HPDE6-E6E7 (cell line): ENCODE measurements at regions not wholly inside any gene's neighbourhood (a gene's known extent, or its start where the extent isn't known, plus 50 kb on each side); places are given as distances from the start of the nearest gene placed in this dataset.
"Not testable (repeated sequence)": the region's sequence is repeated elsewhere in the genome, so short reads cannot be mapped to it uniquely, and the experiment has no call there.

ENCODE experiments used
- DNase-seq: peaks from one replicate; pipeline ENCODE4 v3.0.0; 2011; ENCODE audit warnings: missing footprints; ENCODE audit errors: extremely low spot score

DNA sequence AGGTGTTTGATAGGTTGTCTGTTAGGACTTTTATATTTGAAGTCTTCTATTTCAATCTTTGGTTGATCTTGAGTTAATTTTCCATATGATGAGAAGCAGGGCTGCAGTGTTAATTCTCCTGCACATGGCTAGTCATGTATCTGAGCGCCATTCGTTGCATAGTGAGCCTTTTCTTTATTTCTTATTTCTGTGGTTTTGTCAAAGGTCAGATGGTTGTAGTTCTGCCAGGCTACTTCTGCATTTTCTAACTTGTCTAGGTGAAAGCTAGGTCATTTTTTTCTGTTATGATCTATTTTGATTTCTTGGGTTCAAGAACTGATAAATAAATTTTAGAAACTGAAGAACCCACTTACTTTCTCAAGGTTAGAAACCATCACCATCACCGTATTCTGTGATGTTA, 56.7 kb downstream of the CCDC74A start:
- DNase-seq: no peak

DNA sequence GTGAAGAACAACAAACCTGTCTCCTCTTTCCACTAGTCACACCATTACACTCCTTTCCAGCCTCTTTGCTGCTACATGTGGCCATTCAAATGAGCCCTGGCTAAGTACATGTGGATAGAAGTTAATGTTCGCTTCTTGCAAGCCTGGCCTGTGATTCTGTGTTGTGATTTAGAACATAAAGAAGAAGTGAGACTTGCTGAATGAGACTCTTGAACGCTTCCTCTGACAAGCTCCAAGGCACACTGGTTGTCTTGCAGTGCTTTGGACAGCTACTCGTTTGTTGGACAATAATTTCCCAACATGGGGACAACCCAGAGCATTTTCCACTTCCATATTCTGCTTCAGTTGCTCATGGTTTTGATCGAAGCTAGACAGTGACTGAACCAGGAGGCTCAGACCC, 57.3 kb downstream of the CCDC74A start:
- no peak for DNase-seq

DNA sequence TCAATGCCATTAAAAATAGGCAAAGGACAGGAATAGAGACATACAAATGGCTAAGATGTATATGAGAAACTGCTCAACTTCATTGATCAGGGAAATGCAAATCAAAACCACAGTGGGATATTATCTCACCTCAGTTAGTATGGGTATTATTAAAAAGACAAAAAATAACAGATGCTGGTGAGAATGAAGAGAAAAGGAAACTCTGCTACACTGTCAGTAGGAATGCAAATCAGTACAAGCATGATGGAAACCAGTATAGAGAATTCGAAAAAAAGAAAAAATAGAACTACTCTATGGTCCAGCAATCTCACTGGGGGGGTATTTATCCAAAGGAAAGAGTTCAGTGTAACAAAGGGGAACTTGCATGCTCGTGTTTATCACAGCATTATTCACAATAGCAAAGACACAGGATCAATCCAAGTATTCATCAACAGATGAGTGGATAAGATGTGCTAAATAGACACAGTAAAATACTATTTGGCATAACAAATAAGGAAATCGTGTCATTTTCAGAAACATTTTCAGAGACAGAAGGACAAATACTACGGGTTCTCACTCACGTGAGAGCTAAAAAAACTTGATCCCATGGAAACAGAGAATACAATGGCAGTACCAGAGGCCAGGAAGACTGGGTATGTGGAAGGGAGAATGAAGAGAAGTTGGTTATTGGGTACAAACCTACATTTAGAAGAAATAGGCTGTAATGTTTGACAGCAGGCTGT, 60.6 kb downstream of the CCDC74A start:
- no peak for DNase-seq

DNA sequence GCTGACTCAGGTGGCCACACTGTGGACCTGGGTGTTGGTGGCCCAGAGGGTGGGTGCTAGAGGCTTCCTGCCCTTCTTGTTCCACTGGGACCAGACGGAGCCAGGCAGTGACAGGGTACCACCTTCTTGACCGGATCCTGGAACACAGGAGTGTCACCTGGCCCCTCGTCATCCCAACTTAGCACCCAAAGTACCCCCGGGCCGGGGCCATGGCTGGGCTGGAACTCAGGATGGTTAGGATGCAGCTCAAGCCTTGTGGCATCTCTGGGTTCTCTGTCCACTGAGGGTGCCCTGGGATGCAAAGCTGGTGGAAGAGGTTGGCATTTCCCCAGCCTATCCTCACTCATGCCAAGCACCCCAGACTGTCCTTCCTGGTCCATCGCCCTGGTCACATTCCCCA, 61.4 kb downstream of the CCDC74A start:
- not testable (repeated sequence) for DNase-seq

DNA sequence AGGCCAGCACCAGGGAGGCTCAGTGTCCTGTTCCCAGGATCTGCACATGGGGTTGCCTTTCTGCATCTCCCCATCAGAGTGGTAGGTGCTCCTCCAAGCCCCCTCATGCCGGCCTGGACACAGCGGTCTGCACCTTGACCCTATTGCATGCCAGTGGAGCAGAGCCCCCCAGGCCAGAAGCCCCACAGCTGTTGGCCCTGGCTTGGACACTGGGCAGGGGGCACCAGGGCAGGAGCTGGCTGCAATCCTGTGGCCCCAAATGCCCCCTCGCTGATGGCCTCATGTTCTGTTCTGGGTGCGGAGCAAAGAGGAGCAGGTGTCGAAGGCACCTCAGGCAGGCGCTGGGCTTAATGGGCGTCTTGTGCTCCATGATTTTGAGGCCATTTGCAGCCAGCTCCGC, 62.7 kb downstream of the CCDC74A start:
- no peak for DNase-seq

DNA sequence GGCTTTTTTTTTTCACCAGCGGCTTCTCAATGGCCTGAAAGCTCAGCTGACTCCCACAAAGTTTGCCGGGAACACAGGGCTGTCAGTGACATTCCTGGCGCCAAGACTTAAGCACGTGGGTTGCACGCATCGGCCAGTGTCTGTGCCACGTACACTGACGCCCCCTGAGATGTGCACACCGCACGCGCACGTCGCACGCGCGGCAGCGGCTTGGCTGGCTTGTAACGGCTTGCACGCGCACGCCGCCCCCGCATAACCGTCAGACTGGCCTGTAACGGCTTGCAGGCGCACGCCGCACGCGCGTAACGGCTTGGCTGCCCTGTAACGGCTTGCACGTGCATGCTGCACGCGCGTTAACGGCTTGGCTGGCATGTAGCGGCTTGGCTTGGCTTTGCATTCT, 63.2 kb downstream of the CCDC74A start:
- DNase-seq: no peak

DNA sequence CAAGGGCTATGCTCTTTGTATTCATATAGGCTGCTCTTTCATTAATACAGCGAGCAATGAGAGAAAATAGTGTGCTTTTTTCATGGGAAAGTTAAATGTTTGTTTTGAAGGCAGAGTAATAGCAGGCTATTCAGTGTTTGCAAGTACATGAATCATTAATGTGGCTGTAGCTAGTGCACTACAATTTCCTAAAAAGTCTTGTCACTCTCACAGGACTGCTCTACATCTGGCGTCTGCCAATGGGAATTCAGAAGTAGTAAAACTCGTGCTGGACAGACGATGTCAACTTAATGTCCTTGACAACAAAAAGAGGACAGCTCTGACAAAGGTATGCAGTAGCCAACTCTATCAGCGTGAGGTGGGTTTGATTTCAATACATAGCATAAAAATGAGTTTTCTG, 68.9 kb downstream of the CCDC74A start:
- DNase-seq: not testable (repeated sequence)

DNA sequence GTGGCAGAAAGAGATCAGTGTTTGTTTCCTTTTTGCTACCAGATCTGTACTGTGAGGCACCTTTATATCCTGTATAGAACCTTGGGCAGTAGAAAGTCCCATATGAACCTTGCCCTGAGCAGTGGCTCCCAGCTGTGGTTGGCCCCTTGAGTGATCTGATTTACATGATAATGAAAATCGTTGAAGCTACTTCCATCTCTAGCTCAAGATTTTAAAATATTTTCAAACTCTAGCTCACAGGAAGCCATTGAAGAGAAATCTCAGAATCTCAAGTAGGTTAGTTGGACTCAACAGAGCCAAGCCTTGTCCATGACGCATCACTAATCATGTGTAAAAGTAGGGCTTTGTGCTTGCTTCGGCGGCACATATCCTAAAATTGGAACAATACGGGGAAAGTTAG, 74.8 kb downstream of the CCDC74A start:
- DNase-seq: not testable (repeated sequence)

DNA sequence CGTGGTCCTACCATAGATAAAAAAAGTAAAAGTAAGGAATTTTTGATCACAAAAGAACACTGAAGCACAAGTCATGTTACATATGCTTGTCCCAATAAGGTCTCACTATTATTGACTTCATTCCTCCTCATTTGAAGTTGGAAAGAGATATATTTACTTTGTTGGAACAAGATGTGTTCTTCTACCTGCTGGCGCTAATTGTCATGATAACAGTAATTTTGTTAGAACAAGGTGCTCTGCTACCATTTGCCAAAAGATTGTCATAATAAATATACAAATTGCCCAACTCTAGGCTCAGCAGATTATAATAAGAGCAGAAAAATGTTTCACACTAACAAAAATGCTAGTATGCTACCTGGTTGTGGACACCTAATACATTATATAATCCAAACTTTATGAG, 77.0 kb downstream of the CCDC74A start:
- DNase-seq: not testable (repeated sequence)

DNA sequence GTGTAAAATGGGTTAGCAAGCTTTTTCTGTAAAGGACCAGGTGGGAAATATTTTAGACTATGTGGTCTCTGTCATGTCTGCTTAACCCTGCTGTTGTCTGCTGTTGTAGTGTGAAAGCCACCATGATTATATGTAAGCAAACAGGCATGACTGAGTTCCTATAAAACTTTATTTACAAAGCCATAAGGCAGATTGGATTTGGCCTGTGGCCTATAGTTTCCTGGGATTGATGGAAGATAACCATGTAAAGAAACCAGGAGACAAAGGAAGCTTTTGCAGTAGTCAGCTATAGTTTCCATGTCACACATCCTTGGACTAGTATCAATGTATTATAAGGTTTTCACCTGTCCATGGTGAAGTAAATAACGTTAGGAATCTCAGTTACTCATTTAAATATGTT, 78.7 kb downstream of the CCDC74A start:
- DNase-seq: not testable (repeated sequence)

DNA sequence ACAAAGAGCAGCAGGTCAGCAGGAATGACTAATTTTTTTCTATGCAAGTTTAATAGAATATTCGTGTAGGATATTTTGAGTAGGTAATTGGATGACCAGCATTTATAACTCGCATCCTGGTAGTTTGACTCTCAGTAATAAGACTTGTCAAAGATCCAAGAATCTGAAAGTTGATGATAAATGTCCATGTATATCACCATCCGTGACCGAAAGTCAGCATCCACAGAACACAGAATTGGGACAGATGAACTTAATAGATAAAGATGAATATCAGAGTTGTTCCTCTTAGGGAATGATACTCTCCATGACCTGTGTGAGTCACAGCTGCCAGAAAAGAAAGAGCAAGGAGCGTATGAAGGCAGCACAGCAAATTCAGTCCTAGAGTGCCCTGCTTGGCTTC, 79.4 kb downstream of the CCDC74A start:
- DNase-seq: not testable (repeated sequence)

DNA sequence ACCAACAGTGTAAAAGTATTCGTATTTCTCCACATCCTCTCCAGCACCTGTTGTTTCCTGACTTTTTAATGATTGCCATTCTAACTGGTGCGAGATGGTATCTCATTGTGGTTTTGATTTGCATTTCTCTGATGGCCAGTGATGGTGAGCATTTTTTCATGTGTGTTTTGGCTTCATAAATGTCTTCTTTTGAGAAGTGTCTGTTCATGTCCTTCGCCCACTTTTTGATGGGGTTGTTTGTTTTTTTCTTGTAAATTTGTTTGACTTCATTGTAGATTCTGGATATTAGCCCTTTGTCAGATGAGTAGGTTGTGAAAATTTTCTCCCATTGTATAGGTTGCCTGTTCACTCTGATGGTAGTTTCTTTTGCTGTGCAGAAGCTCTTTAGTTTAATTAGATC, 86.9 kb downstream of the CCDC74A start:
- not testable (repeated sequence) for DNase-seq

DNA sequence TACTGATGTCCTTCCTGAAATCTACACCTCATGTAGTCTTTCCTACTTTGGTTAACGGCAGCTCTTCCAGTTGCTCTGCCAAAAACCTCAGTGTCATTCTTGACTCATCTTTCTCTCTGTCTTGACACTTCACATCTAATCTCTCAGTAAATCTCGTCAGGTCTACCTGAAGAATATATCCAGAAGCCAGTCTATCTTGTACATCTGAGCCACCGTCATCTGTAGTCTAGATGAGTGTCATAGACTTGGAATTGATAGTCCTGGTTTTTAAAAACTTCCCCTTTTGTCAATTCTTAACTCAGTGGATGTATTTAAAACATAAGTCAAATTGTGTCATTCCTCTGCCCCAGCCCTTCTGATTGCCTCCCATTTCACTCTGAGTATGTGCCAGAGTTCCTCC, 90.6 kb downstream of the CCDC74A start:
- not testable (repeated sequence) for DNase-seq

DNA sequence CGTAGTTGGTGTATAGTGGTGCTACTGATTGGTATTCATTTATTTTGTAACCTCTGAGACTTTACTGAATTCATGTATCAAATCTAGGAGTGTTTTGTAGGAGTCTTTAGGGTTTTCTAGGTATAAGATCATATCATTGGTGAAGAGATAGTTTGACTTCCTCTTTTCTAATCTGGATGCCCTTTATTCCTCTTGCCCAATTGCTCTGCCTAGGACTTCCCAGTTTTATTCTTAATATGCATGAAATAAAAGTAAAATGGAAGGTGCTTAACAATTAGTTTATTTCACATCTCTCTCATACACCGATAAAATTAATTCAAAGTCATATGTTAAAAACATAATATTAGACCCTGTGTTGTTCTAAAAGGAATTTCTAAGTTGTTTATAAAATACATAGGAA, 95.2 kb downstream of the CCDC74A start:
- DNase-seq: not testable (repeated sequence)

DNA sequence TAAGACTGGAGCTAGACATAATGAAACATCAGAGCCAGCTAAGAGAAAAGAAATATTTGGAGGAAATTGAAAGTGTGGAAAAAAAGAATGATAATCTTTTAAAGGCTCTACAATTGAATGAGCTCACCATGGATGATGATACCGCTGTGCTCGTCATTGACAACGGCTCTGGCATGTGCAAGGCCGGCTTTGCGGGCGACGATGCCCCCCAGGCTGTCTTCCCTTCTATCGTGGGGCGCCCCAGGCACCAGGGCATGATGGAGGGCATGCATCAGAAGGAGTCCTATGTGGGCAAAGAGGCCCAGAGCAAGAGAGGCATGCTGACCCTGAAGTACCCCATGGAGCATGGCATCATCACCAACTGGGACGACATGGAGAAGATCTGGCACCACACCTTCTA, 98.3 kb downstream of the CCDC74A start:
- not testable (repeated sequence) for DNase-seq

DNA sequence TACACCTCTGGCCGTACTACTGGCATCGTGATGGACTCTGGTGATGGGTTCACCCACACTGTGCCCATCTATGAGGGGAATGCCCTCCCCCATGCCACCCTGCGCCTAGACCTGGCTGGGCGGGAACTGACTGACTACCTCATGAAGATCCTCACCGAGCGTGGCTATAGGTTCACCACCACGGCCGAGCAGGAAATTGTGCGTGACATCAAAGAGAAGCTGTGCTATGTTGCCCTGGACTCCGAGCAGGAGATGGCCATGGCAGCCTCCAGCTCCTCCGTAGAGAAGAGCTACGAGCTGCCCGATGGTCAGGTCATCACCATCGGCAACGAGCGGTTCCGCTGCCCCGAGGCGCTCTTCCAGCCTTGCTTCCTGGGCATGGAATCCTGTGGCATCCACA, 98.9 kb downstream of the CCDC74A start:
- not testable (repeated sequence) for DNase-seq

DNA sequence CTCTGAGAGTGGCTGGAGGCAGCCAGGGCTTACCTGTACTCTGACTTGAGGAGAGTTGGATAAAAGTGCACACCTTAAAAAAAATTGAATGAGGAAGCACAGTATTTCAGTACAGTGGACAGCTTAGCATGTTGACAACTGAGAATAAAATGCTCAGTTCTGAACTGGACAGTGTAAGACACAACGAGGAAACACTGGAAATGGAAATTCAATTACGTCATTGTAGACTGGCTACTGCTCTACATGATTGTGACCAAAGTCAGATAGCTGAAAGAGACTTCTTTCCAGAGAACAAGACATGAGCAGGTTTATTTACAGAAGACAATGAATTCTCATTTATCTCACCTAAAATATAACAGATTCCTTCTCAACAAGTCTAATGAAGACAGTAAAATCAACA, 100.1 kb downstream of the CCDC74A start:
- DNase-seq: not testable (repeated sequence)

DNA sequence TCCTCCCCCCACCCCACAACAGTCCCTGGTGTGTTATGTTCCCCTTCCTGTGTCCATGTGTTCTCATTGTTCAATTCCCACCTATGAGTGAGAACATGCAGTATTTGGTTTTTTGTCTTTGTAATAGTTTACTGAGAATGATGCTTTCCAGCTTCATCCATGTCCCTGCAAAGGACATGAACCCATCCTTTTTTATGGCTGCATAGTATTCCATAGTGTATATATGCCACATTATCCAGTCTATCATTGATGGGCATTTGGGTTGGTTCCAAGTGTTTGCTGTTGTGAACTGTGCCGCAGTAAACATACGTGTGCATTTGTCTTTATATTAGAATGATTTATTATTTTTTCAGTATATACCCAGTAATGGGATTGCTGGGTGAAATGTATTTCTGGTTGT, 104.0 kb downstream of the CCDC74A start:
- not testable (repeated sequence) for DNase-seq

DNA sequence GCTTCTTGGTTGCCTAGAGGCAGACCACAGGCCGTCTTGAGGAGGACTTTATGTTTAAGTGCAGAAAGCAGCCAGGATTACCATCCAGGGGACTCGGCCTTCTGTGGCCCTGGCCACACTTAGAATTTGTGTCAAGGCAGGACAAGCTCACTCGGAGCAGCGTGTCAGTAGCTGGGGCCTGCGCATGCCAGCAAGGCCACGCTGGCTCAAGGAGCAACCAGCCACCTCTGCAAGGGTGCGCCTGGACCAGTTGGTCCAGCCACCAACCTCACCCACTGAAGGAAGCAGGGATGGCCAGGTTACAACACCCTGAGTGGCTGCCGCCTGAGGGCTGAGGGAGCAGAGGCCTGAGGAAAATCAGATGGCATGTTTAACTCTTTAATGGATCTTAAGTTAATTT, 105.7 kb downstream of the CCDC74A start:
- DNase-seq: not testable (repeated sequence)

DNA sequence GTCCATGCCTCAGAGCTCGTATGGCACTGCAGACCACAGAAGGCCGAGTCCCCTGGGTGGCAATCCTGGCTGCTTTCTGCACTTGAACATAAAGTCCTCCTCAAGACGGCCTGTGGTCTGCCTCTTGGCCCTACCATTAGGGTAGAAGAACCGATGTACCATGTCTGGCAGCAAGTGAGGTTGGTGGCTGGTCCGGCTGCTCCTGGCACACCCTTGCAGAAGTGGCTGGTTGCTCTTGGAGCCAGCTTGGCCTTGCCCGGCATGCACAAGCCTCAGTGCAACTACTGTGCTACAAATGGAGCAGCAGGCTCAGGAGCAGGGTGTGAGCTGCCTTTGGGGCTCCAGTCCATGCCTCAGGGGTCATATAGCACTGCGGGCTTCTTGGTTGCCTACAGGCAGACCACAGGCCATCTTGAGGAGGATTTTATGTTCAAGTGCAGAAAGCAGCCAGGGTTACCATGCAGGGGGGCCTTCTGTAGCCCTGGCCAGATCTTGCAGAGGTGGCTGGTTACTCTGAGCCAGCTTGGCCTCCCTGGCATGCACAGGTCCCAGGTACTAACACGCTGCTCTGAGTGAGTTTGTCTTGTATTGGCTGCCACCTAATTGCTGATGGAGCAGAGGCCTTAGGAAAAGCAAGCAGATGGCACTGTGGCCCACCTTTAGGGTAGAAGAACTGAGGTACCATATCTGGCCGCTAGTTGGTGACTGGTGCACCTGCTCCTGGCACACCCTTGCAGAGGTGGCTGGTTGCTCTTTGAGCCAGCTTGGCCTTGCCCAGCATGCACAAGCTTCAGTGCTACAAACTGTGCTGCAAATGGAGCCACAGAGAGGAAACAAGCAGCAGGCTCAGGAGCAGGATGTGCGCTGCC, 106.4 kb downstream of the CCDC74A start:
- DNase-seq: not testable (repeated sequence)

DNA sequence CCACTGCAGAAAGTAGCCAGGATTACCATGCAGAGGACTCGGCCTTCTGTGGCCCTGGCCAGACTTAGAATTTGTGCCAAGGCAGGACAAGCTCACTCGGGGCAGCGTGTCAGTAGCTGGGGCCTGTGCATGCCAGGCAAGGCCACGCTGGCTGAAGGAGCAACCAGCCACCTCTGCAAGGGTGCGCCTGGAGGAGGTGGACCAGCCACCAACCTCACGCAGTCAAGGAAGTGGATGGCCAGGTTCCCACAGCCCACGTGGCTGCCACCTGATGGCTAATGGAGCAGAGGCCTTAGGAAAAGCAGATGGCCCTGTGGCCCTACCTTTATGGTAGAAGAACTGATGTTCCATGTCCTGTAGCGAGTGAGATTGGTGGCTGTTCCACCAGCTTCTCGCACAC, 107.9 kb downstream of the CCDC74A start:
- no peak for DNase-seq

DNA sequence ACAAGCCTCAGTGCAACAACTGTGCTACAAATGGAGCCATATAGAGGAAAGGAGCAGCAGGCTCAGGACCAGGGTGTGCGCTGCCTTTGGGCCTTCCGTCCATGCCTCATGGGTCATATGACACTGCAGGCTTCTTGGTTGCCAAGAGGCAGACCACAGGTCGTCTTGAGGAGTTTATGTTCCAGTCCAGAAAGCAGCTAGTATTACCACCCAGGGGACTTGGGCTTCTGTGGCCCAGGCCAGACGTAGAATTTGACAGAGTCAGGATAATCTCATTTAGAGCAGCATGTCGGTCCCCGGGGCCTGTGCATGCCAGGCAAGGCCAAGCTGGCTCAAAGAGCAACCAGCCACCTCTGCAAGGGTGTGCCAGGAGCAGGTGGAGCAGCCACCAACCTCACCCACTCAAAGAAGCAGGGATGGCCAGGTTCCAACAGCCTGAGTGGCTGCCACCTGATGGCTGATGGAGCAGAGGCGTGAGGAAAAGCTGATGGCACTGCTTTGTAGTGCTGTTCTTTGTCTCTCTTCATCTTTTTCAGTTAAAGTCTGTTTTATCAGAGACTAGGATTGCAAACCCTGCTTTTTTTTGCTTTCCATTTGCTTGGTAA, 109.1 kb downstream of the CCDC74A start:
- not testable (repeated sequence) for DNase-seq
